ENCODE measurements at regions not wholly inside any gene's neighbourhood (a gene's known extent, or its start where the extent isn't known, plus 50 kb on each side); places are given as distances from the start of the nearest gene placed in this dataset.
A peak's percentile ranks its signal among the peaks of the same experiment; 100 is the strongest.
"Not testable (repeated sequence)": the region's sequence is repeated elsewhere in the genome, so short reads cannot be mapped to it uniquely, and the experiment has no call there.

GRCh38 chr2:157015015-157015575, 242.4 kb upstream of the GALNT5 start:
- in situ Hi-C loops (cut with MboI) (no loop called here), intact Hi-C loops (cut with micrococcal nuclease; ENCODE audit: unreplicated experiment) (no loop called here)
- no peak for DNase-seq (ENCODE audit: low read depth, low spot score)
- no peak for FAIRE-seq
- Histone ChIP-seq H3K4me1 (ENCODE audit: control insufficient read depth, insufficient read depth, low read length) (no peaks in the 10 kb centered on the region), H3K9me3 (replicated peaks; ENCODE audit: control insufficient read depth, insufficient read depth, low read length) (no peaks in the 10 kb centered on the region), H2AFZ (ENCODE audit: control insufficient read depth, low read depth, low read length) (no peak overlapping the region), H3K79me2 (ENCODE audit: control insufficient read depth, insufficient read depth, low read length) (no peaks in the 10 kb centered on the region), H3K4me3 (no peak overlapping the region), H3K27me3 (replicated peaks in 1 of 2; ENCODE audit: control insufficient read depth in 2 of 2, insufficient read depth in 2 of 2, low read length in 1 of 2) (no peaks in the 10 kb centered on the region; a peak in 1 of 4 replicates), H4K20me1 (ENCODE audit: control insufficient read depth, insufficient read depth) (no peaks in the 10 kb centered on the region), H3K9ac (ENCODE audit: control insufficient read depth, insufficient read depth, low read length) (no peak overlapping the region), H3K27ac (ENCODE audit: control insufficient read depth, insufficient read depth) (no peak overlapping the region), H3K4me2 (ENCODE audit: control insufficient read depth, insufficient read depth) (no peak overlapping the region), H3K36me3 (ENCODE audit: control insufficient read depth in 2 of 2, insufficient read depth in 2 of 2, low read length in 1 of 2) (no peaks in the 10 kb centered on the region)
- RAD21 ChIA-PET (ENCODE audit: unreplicated experiment): no interaction called here
- BruUV-seq (replicated peaks): no TSS peak
- 34% methylated on average over 6 of the region's 6 CpGs for WGBS (ENCODE audit: insufficient coverage, insufficient replicate concordance, low lambda C conversion rate, missing lambda C conversion rate)
- CTCF ChIA-PET: no interaction called here
- ATAC-seq: no peak
- POLR2A ChIA-PET: no interaction called here
- SMC1A ChIA-PET (ENCODE audit: uncharacterized antibody, unreplicated experiment): interaction anchor here (1.2 kb wide), 1 partner anchor 179 kb away, joined by 5 read pairs; no protein-coding TSS in a partner anchor
- TF ChIP-seq ZBTB4 (CRISPR knock-in tag; IDR thresholded peaks at IDR 0.05): no peak
- no peak for TF ChIP-seq CHD2 (IDR thresholded peaks at IDR 0.05; ENCODE audit: borderline replicate concordance, low read depth, low read length)
- TF ChIP-seq HCFC1 (IDR thresholded peaks at IDR 0.05; ENCODE audit: low read length): no peak
- no peak for TF ChIP-seq POLR2AphosphoS2 (IDR thresholded peaks at IDR 0.05; ENCODE audit: low read depth, low read length)
- TF ChIP-seq, protein P1, sequence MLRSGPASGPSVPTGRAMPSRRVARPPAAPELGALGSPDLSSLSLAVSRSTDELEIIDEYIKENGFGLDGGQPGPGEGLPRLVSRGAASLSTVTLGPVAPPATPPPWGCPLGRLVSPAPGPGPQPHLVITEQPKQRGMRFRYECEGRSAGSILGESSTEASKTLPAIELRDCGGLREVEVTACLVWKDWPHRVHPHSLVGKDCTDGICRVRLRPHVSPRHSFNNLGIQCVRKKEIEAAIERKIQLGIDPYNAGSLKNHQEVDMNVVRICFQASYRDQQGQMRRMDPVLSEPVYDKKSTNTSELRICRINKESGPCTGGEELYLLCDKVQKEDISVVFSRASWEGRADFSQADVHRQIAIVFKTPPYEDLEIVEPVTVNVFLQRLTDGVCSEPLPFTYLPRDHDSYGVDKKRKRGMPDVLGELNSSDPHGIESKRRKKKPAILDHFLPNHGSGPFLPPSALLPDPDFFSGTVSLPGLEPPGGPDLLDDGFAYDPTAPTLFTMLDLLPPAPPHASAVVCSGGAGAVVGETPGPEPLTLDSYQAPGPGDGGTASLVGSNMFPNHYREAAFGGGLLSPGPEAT (IDR thresholded peaks at IDR 0.05; ENCODE audit: low read depth): no peak
- no peak for TF ChIP-seq ASH2L (IDR thresholded peaks at IDR 0.05; ENCODE audit: borderline replicate concordance, low read depth)
- TF ChIP-seq ZZZ3 (IDR thresholded peaks at IDR 0.05; ENCODE audit: control insufficient read depth, insufficient read length, low read depth): no peak
- TF ChIP-seq, protein P2, sequence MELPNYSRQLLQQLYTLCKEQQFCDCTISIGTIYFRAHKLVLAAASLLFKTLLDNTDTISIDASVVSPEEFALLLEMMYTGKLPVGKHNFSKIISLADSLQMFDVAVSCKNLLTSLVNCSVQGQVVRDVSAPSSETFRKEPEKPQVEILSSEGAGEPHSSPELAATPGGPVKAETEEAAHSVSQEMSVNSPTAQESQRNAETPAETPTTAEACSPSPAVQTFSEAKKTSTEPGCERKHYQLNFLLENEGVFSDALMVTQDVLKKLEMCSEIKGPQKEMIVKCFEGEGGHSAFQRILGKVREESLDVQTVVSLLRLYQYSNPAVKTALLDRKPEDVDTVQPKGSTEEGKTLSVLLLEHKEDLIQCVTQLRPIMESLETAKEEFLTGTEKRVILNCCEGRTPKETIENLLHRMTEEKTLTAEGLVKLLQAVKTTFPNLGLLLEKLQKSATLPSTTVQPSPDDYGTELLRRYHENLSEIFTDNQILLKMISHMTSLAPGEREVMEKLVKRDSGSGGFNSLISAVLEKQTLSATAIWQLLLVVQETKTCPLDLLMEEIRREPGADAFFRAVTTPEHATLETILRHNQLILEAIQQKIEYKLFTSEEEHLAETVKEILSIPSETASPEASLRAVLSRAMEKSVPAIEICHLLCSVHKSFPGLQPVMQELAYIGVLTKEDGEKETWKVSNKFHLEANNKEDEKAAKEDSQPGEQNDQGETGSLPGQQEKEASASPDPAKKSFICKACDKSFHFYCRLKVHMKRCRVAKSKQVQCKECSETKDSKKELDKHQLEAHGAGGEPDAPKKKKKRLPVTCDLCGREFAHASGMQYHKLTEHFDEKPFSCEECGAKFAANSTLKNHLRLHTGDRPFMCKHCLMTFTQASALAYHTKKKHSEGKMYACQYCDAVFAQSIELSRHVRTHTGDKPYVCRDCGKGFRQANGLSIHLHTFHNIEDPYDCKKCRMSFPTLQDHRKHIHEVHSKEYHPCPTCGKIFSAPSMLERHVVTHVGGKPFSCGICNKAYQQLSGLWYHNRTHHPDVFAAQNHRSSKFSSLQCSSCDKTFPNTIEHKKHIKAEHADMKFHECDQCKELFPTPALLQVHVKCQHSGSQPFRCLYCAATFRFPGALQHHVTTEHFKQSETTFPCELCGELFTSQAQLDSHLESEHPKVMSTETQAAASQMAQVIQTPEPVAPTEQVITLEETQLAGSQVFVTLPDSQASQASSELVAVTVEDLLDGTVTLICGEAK (IDR thresholded peaks at IDR 0.05; ENCODE audit: borderline replicate concordance): peak; percentile 60; the same call in 1 of the 2 replicates

GRCh38 chr2:157023264-157023663, 234.2 kb upstream of the GALNT5 start:
- H3K4me3 ChIP-seq: not testable (repeated sequence)

More at GRCh38 chr2:157023264-157023663, 234.2 kb upstream of the GALNT5 start:
- H3K27me3 ChIP-seq (replicated peaks in 1 of 2; ENCODE audit: control insufficient read depth in 2 of 2, insufficient read depth in 2 of 2, low read length in 1 of 2); intact Hi-C loops (cut with micrococcal nuclease; ENCODE audit: unreplicated experiment); DNase-seq (ENCODE audit: low read depth, low spot score); RAD21 ChIA-PET (ENCODE audit: unreplicated experiment); H3K9me3 ChIP-seq (replicated peaks; ENCODE audit: control insufficient read depth, insufficient read depth, low read length); FAIRE-seq; H3K9ac ChIP-seq (ENCODE audit: control insufficient read depth, insufficient read depth, low read length); BruUV-seq (replicated peaks); H3K4me2 ChIP-seq (ENCODE audit: control insufficient read depth, insufficient read depth); in situ Hi-C loops (cut with MboI); POLR2A ChIA-PET; H4K20me1 ChIP-seq (ENCODE audit: control insufficient read depth, insufficient read depth); H3K27ac ChIP-seq (ENCODE audit: control insufficient read depth, insufficient read depth); CTCF ChIA-PET; H3K36me3 ChIP-seq (ENCODE audit: control insufficient read depth in 2 of 2, insufficient read depth in 2 of 2, low read length in 1 of 2); ATAC-seq; H2AFZ ChIP-seq (ENCODE audit: control insufficient read depth, low read depth, low read length); H3K79me2 ChIP-seq (ENCODE audit: control insufficient read depth, insufficient read depth, low read length); SMC1A ChIA-PET (ENCODE audit: uncharacterized antibody, unreplicated experiment); H3K4me1 ChIP-seq (ENCODE audit: control insufficient read depth, insufficient read depth, low read length): not testable (repeated sequence)
- WGBS (ENCODE audit: insufficient coverage, insufficient replicate concordance, low lambda C conversion rate, missing lambda C conversion rate): 5% methylated on average over 1 of the region's 1 CpG
